Tibial nerve (tissue), 4 donors: ENCODE measurements at regions not wholly inside any gene's neighbourhood (a gene's known extent, or its start where the extent isn't known, plus 50 kb on each side); places are given as distances from the start of the nearest gene placed in this dataset.

ENCODE experiments used
- EP300 ChIP-seq, 2 donors: sonication (generic); formaldehyde crosslinking; IDR thresholded peaks; one replicate each; pipeline ENCODE4 v1.6.1; 2017; ENCODE audit warnings: antibody characterized with exemption in 2 of 2, mild to moderate bottlenecking in 1 of 2
- POLR2A ChIP-seq, 2 donors: fragments of 450-650 bp; IDR thresholded peaks; one replicate each; pipeline ENCODE4 v1.6.1; 2017; ENCODE audit warnings: antibody characterized with exemption in 2 of 2, mild to moderate bottlenecking in 2 of 2, moderate library complexity in 2 of 2
- TF ChIP-seq, protein P1 (sequence below), 5 experiments: fragments of 200-600 bp in 3 of 5; fragments of 450-650 bp in 2 of 5; sonication (generic) in 3 of 5; IDR thresholded peaks; one replicate each; pipeline ENCODE4 v1.5.1; 2016 to 2019; ENCODE audit warnings: antibody characterized with exemption in 5 of 5, mild to moderate bottlenecking in 3 of 5, moderate library complexity in 2 of 5

DNA sequence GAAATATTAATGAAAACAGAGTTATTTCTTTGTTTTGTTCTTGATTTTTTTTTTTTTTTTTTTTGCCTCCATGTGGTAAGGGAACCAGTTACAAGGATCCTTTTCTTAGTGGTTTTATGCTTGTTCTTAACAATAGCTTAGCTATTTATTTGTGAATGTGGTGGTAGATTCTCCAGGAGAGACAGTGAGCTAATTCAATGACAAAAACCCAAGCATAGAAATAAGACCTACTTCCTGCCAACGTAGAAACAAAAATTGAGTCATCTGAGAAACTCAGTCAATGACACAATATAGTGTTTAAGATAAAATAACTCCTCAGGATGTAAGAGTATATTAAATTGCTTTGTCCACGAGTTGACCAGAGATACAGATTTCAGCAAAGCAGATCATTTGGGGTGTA, 863.8 kb upstream of the PABPC4L start:
- TF ChIP-seq EP300 (IDR thresholded peaks at IDR 0.05): no peak
- no peak for TF ChIP-seq POLR2A (IDR thresholded peaks at IDR 0.05)
- TF ChIP-seq, protein P1, sequence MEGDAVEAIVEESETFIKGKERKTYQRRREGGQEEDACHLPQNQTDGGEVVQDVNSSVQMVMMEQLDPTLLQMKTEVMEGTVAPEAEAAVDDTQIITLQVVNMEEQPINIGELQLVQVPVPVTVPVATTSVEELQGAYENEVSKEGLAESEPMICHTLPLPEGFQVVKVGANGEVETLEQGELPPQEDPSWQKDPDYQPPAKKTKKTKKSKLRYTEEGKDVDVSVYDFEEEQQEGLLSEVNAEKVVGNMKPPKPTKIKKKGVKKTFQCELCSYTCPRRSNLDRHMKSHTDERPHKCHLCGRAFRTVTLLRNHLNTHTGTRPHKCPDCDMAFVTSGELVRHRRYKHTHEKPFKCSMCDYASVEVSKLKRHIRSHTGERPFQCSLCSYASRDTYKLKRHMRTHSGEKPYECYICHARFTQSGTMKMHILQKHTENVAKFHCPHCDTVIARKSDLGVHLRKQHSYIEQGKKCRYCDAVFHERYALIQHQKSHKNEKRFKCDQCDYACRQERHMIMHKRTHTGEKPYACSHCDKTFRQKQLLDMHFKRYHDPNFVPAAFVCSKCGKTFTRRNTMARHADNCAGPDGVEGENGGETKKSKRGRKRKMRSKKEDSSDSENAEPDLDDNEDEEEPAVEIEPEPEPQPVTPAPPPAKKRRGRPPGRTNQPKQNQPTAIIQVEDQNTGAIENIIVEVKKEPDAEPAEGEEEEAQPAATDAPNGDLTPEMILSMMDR (IDR thresholded peaks at IDR 0.05): no peak
